HG03039 (cell line): ENCODE measurements at regions not wholly inside any gene's neighbourhood (a gene's known extent, or its start where the extent isn't known, plus 50 kb on each side); places are given as distances from the start of the nearest gene placed in this dataset.
"Not testable (repeated sequence)": the region's sequence is repeated elsewhere in the genome, so short reads cannot be mapped to it uniquely, and the experiment has no call there.

Source experiments
- ATAC-seq: cut with Tn5 transposase; IDR thresholded peaks from one replicate; pipeline ENCODE4 v1.9.1; 2021; ENCODE audit warnings: mild to moderate bottlenecking, moderate library complexity; ENCODE audit not compliant: unreplicated experiment

DNA sequence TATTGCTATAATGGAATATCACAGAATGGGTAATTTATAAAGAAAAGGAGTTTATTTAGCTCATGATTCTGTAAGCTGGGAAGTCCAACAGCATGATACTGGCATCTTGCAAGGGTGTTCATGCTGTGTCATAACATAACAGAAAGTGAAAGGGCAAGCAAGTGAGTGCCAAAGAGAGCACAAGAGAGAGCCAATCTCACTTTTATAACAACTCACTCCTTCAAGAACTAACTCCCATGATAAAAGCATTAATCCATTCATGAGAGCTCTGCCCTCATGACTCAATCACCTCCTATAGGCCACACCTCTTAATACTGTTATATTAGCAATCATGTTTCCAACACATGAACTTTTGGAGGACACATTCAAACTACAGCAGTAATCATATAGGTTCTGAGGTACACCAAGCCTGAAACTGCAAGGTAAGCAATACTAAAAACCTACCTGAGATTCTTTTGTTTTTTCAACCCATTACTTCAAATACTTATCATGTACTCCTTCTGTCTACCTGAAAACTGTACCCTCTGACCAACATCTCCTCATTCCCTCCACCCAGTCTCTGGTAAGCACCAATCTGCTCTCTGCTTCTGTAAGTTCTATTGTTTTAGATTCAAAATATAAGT is 219.7 kb downstream of the MTERF1 start:
- no peak for ATAC-seq

DNA sequence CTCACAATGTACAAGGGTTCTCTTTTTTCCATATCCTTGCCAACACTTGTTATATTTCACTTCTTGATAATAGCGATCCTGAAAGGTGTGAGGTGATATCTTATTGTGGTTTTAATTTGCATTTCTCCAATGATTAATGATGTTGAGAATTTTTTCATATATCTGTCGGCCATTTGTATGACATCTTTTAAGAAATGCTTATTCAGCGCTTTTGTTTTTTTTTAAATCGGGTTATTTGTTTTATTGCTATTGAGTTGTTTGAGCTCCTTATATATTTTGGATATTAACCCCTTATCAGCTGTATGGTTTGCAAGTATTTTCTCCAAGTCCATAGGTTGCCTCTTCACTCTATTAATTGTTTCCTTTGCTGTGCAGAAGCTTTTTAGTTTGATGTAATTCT is 218.8 kb downstream of the MTERF1 start:
- ATAC-seq = no peak

DNA sequence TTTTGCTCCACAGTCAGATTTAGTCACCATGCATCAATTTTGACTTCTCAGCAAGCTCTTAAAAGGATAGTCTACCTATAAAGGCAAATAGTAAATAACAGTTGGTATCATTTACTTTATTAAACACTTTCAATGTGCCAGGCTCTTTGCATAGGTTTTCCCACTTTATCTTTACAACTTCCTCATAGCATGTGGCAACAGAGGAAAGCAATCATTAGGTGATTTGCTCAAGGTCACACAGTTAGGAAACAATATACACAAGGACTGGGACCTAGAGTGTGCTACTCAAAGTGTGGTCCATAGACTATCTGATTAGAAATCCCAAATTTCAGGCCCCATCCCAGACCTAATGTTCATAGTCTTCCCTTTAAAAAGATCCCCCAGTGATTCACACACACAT is 212.3 kb downstream of the MTERF1 start:
- ATAC-seq = no peak

DNA sequence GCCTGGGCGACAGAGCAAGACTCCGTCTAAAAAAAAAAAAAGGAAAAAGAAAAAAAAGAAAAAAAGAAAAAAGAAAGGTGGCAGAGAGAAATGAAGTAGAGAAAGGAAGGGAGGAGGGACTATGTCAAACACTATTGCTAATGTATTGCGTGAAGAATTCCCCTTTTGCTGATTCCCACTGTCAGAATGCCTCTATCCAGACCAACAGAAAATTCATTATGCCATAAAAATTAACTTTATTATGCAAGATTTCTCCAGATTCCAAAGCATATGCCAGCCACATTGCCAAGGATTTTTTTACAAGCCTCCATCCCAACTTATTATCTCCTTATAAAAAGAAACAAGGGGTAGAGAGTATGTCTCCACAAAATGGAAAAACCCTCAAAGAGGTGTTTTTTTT is 209.3 kb downstream of the MTERF1 start:
- ATAC-seq = no peak

DNA sequence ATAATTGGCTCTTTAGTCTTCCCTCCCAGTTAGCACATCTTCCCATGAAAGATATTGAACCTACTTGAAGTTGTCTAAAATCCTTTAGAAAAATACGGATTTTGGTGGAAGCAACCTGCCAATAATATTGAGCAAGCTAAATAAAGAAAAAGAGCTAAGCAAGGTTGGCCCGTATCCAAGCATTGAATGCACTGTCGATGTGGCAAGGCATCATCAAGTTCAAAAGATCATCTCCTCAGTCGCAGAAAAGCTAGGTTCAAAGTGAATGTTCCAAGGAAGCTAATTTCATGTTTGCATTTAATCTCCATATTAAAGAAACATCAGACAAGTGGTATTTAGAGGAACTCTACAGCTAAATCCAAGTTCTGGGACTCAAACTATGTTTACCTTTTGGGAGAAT is 206.0 kb downstream of the MTERF1 start:
- no peak for ATAC-seq

DNA sequence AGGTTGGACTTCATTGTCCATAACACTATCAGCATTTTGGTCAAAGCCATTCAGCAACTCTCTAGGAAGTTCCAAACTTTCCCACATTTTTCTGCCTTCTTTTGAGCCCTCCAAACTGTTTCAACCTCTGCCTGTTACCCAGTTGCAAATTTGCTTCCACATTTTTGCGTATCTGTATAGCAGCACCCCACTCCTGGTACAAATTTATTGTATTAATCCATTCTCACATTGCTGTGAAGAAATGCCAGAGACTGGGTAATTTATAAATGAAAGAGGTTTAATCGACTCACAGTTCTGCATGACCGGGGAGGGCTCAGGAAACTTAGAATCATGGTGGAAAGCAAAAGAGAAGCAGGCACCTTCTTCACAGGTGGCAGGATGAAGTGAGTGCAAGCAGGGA is 198.8 kb downstream of the MTERF1 start:
- ATAC-seq = no peak

DNA sequence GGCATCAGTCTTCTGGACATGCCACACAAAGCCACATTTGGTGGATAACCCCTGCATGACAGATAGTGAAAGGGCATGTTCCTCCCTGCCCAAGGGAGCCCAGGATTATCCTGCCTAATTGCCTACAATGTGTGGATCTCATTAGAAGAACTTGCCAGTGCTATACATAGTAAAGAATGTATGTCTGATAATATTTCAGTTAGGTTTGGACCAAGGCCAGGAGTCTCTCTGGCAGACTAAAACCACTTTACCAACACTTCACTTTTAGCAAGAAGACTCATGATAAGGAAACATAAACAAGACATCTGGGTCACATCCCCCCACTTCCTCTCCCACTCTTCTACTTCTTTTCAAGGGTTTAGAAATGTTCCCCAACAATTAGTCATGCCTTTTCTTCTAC is 196.7 kb downstream of the MTERF1 start:
- no peak for ATAC-seq

DNA sequence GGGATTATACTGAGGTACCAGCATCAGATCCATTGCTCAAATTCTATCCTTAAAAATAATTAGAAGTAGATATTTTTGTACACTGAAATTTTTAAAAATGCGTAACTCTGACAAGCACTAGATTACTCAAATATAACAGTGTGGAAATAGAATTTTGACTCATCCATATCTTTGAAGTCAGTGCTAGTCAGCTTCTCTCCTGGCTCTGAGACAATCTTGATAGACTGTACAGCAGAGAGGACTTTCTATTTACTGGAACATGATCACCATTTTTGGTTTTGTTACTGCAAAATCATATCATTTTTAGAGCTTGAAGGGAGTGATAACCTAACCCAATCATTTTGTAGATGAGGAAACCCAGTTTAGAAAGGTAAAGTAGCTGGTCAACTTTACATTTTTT is 195.0 kb downstream of the MTERF1 start:
- ATAC-seq = no peak

DNA sequence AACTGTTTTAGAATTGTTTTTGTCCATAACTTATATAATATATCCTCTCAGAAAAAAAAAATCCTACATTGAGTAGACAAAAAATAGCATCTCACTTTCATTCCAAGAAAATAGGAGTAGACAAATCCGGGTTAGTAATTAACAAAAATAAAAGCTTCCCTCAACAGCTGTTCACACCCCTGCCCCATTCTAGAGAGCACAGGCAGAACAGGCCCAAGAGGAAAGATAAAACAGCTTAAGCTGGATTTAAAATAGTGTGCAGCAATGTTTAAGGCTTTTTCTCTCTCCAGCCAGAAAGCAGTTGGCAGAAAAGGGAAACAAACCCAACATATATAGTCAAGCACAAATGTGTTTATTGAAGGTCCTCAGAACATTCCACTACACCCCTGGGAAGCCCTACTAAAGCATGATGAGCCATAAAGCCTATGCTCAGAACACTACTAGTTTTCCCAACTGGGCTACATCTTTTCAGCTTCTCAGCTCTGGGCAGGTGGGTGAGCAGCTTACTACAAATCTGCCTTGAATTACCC is 189.9 kb downstream of the MTERF1 start:
- ATAC-seq = no peak

DNA sequence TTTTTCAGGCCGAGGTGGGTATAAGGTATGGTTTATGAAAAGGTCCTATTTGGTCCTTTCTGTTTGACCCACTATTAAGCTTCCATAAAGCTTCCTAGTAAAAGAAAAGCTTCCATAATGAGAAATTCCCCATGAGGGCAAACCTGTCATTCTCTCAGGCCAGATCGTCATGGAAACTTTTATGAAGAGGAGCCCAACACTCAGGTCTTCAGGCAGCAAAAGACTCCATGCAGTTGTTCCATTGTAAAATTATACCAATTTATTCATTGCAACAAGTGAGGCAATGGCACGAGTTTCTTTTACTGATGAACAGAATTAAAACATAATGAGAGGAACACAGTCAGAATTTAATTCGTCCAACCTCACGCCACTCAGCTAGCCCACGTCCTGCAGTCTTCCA is 188.6 kb downstream of the MTERF1 start:
- no peak for ATAC-seq

DNA sequence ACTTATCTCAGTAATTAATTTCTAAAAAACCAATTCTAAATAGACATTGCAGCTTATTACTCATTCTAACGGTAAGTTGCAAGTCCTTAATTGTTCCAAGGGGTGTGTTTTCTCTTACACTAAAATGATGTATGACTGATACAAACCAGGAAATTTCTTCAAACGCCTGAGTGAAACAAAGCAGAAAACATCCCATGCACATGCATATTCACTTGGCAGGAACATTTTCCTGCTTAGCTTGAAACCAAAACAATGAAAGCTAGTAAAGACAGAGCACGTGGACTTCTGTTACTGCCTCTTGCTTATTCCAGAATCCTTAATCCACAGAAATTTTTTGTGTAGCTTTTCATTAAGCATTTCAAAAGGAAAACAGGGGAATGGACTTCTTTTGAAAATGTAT is 187.7 kb downstream of the MTERF1 start:
- ATAC-seq = no peak

DNA sequence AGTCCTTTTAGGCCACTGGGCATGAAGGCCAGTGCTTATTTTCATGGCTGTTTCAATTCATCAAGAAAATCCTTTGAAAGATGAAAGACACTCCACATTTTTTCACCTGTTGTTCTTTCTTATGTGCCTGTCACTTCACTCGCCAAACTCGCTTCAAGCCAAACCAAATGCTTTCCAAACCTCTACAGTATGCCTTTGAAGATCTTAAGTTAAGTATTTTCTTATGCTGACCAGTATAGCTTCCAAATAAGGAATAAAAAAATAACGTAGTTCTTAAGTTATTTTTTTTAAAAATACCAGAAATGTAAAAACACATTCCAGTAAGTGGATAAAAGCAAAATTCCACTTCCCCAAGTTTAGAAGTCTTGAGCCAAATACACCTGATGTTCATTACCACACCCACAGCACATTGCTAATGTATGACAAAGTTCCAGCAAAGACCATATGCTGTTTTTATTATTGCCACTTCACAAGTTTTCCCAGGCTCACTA is 186.1 kb downstream of the MTERF1 start:
- ATAC-seq = no peak

DNA sequence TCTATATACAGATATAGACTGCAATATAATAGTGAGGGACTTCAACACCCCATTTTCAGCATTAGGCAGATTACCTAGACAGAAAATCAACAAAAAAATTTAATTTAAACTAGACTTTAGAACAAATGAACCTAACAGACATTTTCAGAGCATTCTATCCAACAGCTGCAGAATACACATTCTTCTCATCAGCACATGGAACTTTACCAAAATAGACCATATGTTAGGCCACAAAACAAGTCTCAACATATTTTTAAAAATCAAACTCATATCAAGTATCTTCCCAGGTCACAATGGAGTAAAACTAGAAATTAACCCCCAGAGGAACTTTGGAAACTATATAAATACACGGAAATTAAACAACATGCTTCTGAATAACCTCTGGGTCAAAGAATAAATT is 169.6 kb downstream of the MTERF1 start:
- ATAC-seq = no peak

DNA sequence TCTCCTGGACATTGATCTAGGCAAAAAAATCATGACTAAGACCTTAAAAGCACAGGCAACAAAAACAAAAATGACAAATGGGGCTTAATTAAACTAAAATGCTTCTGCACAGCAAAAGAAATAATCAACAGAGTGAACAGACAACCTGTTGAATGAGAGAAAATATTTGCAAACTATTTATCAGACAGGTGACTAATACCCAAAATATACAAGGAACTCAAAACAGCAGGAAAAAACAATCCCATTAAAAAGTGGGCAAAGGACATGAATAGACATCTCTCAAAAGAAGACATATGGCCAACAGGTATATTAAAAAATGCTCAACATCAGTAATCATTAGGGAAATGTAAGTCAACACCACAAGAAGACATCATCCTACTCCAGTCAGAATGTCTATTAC is 166.8 kb downstream of the MTERF1 start:
- ATAC-seq = no peak

DNA sequence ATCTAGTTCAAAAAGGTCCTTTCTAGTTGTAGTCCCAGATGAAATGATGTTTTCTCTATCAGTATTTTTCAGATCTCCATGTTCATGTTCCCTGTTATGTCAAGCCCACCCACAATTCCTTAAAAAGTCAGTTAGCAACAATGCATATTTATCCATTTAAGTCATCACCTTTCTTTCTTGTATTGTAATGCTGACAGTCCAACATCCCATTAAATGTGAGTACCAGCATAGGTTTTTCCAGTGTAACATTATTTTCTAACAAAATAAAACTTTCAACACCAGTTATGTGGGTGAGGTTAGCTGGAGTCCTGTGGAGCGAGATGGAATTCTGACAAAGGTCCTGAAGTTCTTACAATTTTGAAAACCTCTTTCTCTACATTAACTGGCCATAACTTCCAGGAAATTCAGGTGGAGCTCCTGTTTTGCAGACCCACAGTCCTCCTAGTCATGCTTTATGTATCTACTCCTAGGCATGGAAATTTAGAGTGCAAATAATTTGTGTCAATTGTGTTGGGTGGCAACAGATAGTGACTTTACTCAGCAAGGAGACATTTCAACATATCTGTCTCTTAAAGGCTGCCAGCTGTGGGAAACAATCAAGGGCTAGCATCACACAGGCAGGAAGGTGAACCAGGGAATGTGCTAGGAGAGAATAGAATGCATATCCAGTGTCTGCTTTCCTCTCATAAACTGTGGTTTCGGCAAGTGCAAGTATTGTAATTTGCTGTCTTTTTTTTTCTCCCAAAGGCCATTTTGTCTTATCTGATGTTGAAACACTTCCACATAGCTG is 162.6 kb downstream of the MTERF1 start:
- no peak for ATAC-seq

DNA sequence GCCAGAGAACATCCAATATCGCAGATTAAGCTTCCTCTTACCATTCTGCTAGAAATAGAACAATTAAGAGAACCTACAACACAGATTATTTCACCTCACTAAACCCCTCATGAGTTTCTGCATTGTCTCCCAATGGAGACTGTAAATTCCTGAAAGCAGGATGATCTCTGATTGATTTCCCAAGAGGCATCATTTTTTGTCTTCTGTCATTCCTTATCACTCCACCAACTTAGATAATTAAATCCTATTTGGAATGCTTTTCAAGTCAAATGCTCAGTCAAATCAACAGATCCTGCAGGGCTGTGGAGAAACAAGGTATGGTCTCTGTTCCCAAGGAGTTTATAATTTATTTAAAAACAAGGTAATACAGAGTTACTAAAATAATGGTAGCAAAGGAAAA is 161.5 kb downstream of the MTERF1 start:
- no peak for ATAC-seq

DNA sequence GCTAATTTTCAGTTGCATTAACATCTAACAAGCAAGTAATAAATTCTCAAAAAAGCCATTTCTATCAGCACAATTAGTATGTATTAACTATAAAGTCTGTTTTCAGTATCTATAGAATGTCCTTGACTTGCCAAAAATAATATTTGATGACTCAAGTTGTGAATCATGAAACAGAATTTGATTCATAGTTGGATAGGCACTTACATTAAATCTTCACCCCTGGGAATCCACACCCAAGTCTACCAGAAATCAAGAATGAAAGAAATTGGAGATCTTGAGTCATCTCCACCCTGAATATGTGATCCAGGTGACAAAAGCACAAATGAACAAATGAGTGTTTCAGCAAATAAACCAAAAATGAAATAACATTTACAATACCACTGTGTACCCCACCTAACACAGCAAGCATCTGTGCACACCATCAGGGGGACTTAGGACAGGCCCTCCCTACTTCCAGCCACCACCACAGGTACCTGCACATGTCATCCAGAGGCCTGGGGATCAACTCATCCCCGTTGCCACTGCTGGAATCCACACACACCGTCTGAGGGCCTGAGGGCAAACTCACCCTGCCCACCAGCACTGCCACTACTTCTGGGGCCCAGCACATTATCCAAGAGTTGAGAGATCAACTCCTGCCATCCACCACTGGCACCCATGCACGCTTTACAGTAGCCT is 160.1 kb downstream of the MTERF1 start:
- no peak for ATAC-seq

DNA sequence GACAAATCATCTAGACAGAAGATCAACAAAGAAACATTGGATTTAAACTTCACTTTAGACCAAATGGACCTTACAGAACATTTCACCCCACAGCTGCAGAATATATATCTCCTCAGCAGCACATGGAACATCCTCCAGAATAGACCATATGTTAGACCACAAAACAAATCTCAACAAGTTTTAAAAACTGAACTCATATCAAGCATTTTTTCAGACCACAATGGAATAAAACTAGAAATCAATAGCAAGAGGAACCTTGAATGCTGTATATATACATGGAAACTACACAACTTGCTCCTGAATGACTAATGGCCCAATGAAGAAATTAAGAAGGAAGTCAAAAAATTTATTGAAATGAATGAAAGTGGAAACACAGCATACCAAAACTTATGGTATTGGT is 157.7 kb downstream of the MTERF1 start:
- ATAC-seq = no peak

DNA sequence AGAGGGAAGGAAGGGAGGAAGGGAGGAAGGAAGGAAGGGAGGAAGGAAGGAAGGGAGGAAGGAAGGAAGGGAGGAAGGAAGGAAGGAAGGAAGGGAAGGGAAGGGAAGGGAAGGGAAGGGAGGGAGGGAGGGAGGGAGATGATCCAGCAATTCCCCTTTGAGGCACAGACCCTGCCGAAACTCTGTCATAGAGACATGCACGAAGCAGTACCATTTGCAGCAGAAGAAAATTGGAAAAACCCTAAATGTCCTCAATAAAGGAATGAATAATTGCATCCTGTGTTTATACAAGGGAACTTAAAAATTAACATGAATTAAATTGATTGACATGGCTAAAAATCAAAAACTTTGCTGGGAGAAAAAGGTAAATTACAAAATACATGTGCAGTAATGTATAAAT is 151.5 kb downstream of the MTERF1 start:
- ATAC-seq = not testable (repeated sequence)

DNA sequence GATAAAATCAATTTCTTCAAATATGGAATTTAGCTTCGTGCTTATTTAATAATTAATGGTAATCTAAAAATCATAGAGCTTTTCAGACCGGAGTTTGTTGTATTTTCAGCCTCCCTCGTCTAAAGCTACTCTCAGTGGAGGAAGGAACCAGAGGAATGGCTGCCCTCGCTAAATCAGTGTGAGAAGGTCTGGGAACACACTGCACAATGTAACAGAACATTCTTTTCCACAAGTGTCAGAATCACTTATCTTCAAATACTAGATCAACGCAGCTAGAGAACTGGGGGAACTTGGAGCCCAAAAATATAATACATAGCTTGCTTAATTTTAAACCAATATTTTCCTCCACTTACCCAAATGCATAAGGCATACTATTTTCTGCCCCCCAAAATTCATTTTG is 148.5 kb downstream of the MTERF1 start:
- no peak for ATAC-seq

DNA sequence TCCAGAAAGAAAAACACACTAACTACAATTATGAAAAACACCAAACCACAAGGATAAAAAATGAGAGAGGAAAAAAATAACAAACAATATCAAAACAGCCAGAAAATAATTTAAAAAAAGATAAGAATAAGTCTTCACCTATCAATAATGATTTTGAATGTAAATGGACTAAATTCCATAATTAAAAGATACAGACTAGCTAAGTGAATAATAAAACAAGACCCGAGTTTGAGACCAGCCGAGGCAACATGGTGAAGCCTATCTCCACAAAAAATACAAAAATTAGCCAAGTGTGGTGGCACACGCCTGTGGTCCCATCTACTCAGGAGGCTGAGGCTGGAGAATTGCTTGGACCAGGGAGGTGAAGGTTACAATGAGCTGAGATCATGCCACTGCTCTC is 131.1 kb downstream of the MTERF1 start:
- no peak for ATAC-seq

DNA sequence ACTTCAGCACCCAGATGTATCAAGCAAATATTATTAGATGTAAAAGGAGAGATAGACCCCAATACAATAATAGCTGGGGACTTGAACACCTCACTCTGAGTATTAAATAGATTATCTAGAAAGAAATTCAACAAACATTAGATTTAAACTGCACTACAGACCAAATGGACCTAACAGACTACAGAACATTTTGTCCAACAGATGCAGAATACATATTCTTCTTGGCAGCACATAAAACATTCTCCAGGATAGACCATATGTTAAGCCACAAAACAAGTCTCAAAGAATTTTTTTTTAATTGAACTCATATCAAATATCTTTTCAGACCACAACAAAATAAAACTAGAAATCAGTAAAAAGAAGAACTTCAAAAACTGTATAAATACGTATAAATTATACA is 130.4 kb downstream of the MTERF1 start:
- no peak for ATAC-seq
